GM06990 (cell line): ENCODE measurements at regions not wholly inside any gene's neighbourhood (a gene's known extent, or its start where the extent isn't known, plus 50 kb on each side); places are given as distances from the start of the nearest gene placed in this dataset.

ENCODE experiments used
- DNase-seq: peaks from one replicate; pipeline ENCODE4 v3.0.0-alpha.2; 2011; ENCODE audit not compliant: insufficient read length; ENCODE audit errors: extremely low read depth
- H3K27me3 ChIP-seq: replicated peaks from 2 replicates; pipeline ENCODE4 v1.6.0; 2011; ENCODE audit warnings: low read length; ENCODE audit not compliant: control insufficient read depth, insufficient read depth
- H3K36me3 ChIP-seq: 2 replicates; pipeline ENCODE4 v1.5.1; 2011; ENCODE audit warnings: low read length; ENCODE audit not compliant: control insufficient read depth, insufficient read depth
- H3K4me3 ChIP-seq: replicated peaks from 2 replicates; pipeline ENCODE4 v1.5.1; 2011; ENCODE audit warnings: low read depth, mild to moderate bottlenecking, control low read depth, low read length
- TF ChIP-seq, protein P1 (sequence below): IDR thresholded peaks from 2 replicates; pipeline ENCODE4 v1.5.1; 2011; ENCODE audit warnings: low read length, control low read depth, mild to moderate bottlenecking, inconsistent platforms; ENCODE audit not compliant: insufficient read depth, poor library complexity, severe bottlenecking

- TF ChIP-seq, protein P1, sequence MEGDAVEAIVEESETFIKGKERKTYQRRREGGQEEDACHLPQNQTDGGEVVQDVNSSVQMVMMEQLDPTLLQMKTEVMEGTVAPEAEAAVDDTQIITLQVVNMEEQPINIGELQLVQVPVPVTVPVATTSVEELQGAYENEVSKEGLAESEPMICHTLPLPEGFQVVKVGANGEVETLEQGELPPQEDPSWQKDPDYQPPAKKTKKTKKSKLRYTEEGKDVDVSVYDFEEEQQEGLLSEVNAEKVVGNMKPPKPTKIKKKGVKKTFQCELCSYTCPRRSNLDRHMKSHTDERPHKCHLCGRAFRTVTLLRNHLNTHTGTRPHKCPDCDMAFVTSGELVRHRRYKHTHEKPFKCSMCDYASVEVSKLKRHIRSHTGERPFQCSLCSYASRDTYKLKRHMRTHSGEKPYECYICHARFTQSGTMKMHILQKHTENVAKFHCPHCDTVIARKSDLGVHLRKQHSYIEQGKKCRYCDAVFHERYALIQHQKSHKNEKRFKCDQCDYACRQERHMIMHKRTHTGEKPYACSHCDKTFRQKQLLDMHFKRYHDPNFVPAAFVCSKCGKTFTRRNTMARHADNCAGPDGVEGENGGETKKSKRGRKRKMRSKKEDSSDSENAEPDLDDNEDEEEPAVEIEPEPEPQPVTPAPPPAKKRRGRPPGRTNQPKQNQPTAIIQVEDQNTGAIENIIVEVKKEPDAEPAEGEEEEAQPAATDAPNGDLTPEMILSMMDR: no peak
- H3K36me3 ChIP-seq: no peaks in the 10 kb centered on the region
- H3K27me3 ChIP-seq: no peaks in the 10 kb centered on the region
- no peak for DNase-seq
- no peak overlapping the region for H3K4me3 ChIP-seq
Measured at GRCh38 chr20:39941245-39941644, 747.8 kb downstream of the MAFB start.

GRCh38 chr20:39939241-39939865 is 749.7 kb downstream of the MAFB start:
- TF ChIP-seq, protein P1: no peak
- no peaks in the 10 kb centered on the region for H3K36me3 ChIP-seq

DNA sequence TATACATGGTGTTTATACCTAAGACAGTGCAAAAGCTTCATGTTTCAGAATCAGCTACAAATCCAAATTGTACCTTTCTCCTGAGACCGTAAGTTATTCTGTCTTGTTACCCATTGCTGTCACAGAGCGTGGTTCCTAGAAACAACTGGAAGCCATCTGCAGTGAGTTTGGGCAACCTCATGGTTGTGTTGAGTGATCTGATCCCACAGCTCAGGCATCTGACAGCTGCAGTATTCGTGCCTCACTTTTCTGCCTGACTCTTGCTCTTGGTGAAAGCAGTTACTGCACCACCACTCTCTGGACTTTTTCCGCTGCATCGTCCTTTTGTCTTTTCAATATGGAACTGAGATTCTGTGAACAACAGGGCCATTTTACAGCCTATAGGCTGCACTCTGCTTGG is 752.6 kb downstream of the MAFB start:
- no peak overlapping the region for H3K4me3 ChIP-seq
- DNase-seq: no peak
- H3K36me3 ChIP-seq: no peaks in the 10 kb centered on the region
- H3K27me3 ChIP-seq: no peaks in the 10 kb centered on the region
- TF ChIP-seq, protein P1: no peak

More at GRCh38 chr20:39939241-39939865, 749.7 kb downstream of the MAFB start:
- no peak for DNase-seq
- Histone ChIP-seq H3K27me3 (no peaks in the 10 kb centered on the region), H3K4me3 (no peak overlapping the region)

- Histone ChIP-seq H3K36me3 (no peaks in the 10 kb centered on the region), H3K27me3 (no peaks in the 10 kb centered on the region), H3K4me3 (no peak overlapping the region)
- no peak for DNase-seq
- TF ChIP-seq, protein P1: no peak
Measured at GRCh38 chr20:39935901-39936300, 753.1 kb downstream of the MAFB start.

DNA sequence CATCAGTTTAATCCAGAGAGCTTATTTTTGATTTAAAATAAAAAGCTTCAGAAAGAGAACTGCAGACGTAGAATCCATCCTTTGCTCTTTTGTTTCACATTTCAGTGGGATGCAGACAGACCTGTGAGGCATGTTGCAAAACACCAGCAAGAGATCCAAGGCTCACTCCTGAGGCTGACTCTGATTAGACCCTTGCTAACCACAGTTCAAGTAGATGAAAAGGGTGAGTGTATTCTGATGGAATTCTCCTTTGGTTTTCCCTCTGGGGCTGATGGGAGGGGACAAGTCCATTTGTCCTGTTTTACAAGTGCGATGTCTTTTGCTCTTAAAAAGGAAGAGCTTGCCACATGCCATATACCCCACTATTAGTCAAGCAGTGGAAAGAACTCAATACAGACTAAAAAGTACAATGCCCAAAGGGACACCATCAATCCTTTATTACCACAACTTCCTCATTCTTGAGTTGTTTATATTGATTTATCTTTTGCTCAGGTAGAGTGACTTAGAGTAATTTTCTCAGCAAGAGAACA is 772.7 kb downstream of the MAFB start:
- Histone ChIP-seq H3K27me3 (no peaks in the 10 kb centered on the region), H3K36me3 (no peaks in the 10 kb centered on the region), H3K4me3 (no peak overlapping the region)
- TF ChIP-seq, protein P1: no peak
- no peak for DNase-seq

GRCh38 chr20:39913274-39913673 is 775.8 kb downstream of the MAFB start:
- TF ChIP-seq, protein P1: no peak
- Histone ChIP-seq H3K36me3 (no peaks in the 10 kb centered on the region), H3K27me3 (no peaks in the 10 kb centered on the region), H3K4me3 (no peak overlapping the region)
- no peak for DNase-seq
